Skeletal muscle tissue (tissue), 3 donors: ENCODE measurements at regions not wholly inside any gene's neighbourhood (a gene's known extent, or its start where the extent isn't known, plus 50 kb on each side); places are given as distances from the start of the nearest gene placed in this dataset.

ENCODE experiments used
- H3K27ac ChIP-seq: one replicate; pipeline ENCODE4 v1.7.0; 2013; ENCODE audit warnings: mild to moderate bottlenecking, low read depth, low read length, inconsistent platforms
- H3K27me3 ChIP-seq, 3 donors: one replicate each; pipeline ENCODE4 v1.7.0; 2013; ENCODE audit warnings: low read length in 3 of 3; ENCODE audit not compliant: control insufficient read depth in 3 of 3, insufficient read depth in 3 of 3
- H3K36me3 ChIP-seq, 3 donors: one replicate each; pipeline ENCODE4 v1.7.0; 2013; ENCODE audit warnings: low read length in 3 of 3; ENCODE audit not compliant: control insufficient read depth in 3 of 3, insufficient read depth in 3 of 3
- H3K4me1 ChIP-seq, 3 donors: one replicate each; pipeline ENCODE4 v1.7.0; 2013; ENCODE audit warnings: low read length in 3 of 3, mild to moderate bottlenecking in 3 of 3; ENCODE audit not compliant: control insufficient read depth in 3 of 3, insufficient read depth in 3 of 3
- H3K4me3 ChIP-seq, 3 donors: one replicate each; pipeline ENCODE4 v1.7.0; 2013; ENCODE audit warnings: low read length in 3 of 3
- H3K9ac ChIP-seq, 3 donors: one replicate each; pipeline ENCODE4 v1.7.0; 2013; ENCODE audit warnings: low read length in 3 of 3, mild to moderate bottlenecking in 3 of 3, moderate library complexity in 2 of 3, low read depth in 1 of 3
- H3K9me3 ChIP-seq, 3 donors: one replicate each; pipeline ENCODE4 v1.7.0; 2013; ENCODE audit warnings: low read length in 3 of 3; ENCODE audit not compliant: control insufficient read depth in 3 of 3
- donor health status: Osteomylitis.

GRCh38 chr10:4196771-4197390, 411.9 kb upstream of the KLF6 start:
- Histone ChIP-seq H3K4me1 (peaks cover 14 to 17% (median 16%) of the 10 kb centered on the region in 3 donors), H3K27ac (peak overlapping the region; percentile 65), H3K4me3 (peak overlapping the region in 2 of 3 donors; percentile 9 to 26), H3K9me3 (no peaks in the 10 kb centered on the region), H3K36me3 (no peaks in the 10 kb centered on the region), H3K9ac (peak overlapping the region in 2 of 3 donors; percentile 15 to 26), H3K27me3 (no peaks in the 10 kb centered on the region)

DNA sequence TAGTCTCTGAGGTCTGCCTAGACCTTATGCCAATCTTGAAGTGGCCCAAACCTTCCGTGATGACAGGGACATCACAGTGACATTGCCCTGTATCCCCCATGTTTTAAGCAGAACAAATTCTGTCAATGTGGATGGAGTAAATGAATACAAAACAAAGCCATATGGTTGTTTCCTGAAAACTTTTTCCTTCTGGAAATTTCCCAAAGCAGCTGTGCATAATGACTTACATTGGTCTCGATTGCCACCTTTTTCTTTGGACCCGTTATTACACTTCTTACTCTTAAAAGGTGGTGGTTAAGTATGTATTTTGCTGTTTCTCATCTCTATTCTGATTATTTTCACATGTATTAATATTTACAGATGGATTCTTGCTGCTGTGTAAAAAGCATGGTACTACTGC, 411.2 kb upstream of the KLF6 start:
- no peak overlapping the region for H3K27ac ChIP-seq
- H3K4me1 ChIP-seq, result peaks cover 14 to 17% (median 14%) of the 10 kb centered on the region in 3 donors
- H3K36me3 ChIP-seq, result no peaks in the 10 kb centered on the region
- H3K9ac ChIP-seq, result no peak overlapping the region
- H3K9me3 ChIP-seq, result no peaks in the 10 kb centered on the region
- H3K27me3 ChIP-seq, result no peaks in the 10 kb centered on the region
- H3K4me3 ChIP-seq, result no peak overlapping the region

DNA sequence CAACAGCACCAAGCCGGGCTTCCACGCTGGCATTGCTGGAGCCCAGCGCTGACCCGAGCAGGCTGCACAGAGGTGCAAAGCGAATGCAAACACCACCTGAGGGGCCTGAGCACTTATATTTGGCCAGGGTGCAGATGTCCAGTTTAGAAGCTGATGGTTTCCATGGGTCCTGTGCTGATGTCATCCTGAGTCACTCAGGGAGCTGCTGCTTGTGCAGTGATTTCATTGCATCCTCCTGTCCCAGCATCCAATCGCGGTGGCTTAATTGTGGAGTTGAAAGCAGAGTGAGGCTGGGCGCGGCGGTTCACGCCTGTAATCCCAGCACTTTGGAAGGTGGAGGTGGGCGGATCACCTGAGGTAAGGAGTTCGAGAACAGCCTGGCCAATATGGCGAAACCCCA, 410.2 kb upstream of the KLF6 start:
- H3K36me3 ChIP-seq, result no peaks in the 10 kb centered on the region
- no peak overlapping the region for H3K9ac ChIP-seq
- H3K27ac ChIP-seq, result no peak overlapping the region
- H3K4me1 ChIP-seq, result peaks cover 14 to 17% (median 14%) of the 10 kb centered on the region in 3 donors
- H3K4me3 ChIP-seq, result no peak overlapping the region
- H3K27me3 ChIP-seq, result no peaks in the 10 kb centered on the region
- no peaks in the 10 kb centered on the region for H3K9me3 ChIP-seq

DNA sequence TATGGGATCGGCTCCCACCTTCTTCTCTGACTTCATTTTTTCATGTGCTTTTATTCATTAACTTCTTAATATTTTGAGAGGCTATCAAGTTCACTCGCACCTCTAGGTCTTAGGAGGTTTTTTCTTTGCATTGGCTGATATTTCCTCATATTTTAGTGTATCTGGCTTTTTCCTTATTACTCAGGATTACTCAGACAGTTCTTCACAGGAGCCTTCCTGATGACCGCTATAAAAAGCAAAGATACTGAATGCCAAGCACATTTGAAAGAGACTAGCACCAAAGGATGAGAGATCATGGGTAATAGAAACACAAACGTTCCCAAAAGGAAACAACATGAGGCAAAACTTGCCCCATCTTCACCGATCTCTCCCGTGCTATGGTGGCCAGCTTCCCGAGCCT, 409.2 kb upstream of the KLF6 start:
- no peaks in the 10 kb centered on the region for H3K36me3 ChIP-seq

GRCh38 chr10:4191894-4192293, 406.9 kb upstream of the KLF6 start:
- Histone ChIP-seq H3K4me3 (no peak overlapping the region), H3K9ac (no peak overlapping the region), H3K4me1 (peaks cover 6 to 8% (median 6%) of the 10 kb centered on the region in 3 donors), H3K27ac (no peak overlapping the region), H3K9me3 (no peaks in the 10 kb centered on the region), H3K36me3 (no peaks in the 10 kb centered on the region), H3K27me3 (no peaks in the 10 kb centered on the region)

More for the DNA sequence above, 409.2 kb upstream of the KLF6 start:
- H3K9me3 ChIP-seq, result no peaks in the 10 kb centered on the region
- no peak overlapping the region for H3K9ac ChIP-seq
- H3K4me3 ChIP-seq, result no peak overlapping the region
- H3K27me3 ChIP-seq, result no peaks in the 10 kb centered on the region
- peaks cover 14 to 17% (median 14%) of the 10 kb centered on the region in 3 donors for H3K4me1 ChIP-seq
- H3K27ac ChIP-seq, result no peak overlapping the region

DNA sequence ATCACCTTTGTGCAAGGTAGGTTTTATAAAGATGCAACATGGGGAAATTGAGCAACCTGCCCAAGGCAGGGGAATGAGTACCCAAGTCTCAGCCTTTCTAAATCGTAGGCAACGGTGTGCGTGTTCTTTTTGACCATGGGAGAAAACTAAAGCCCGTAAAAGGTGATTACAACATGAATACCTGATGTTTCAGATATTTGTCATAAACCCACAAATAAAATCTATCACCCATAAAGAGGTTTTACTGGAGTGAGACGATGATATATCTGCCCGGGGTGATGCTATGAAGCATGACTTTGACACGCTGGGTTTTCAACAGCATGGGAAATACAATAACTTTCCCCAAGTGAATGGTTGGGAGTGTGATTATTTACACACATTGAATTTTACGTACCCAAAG, 406.3 kb upstream of the KLF6 start:
- no peak overlapping the region for H3K4me3 ChIP-seq
- no peak overlapping the region for H3K27ac ChIP-seq
- H3K9ac ChIP-seq, result no peak overlapping the region
- H3K36me3 ChIP-seq, result no peaks in the 10 kb centered on the region
- H3K4me1 ChIP-seq, result peaks cover 2 to 5% (median 4%) of the 10 kb centered on the region in 3 donors
- no peaks in the 10 kb centered on the region for H3K27me3 ChIP-seq
- no peaks in the 10 kb centered on the region for H3K9me3 ChIP-seq

- no peak overlapping the region for H3K4me3 ChIP-seq
- no peaks in the 10 kb centered on the region for H3K4me1 ChIP-seq
- H3K9ac ChIP-seq, result no peak overlapping the region
- no peaks in the 10 kb centered on the region for H3K27me3 ChIP-seq
- no peak overlapping the region for H3K27ac ChIP-seq
- no peaks in the 10 kb centered on the region for H3K36me3 ChIP-seq
- no peaks in the 10 kb centered on the region for H3K9me3 ChIP-seq
Measured at GRCh38 chr10:4190876-4191275, 405.9 kb upstream of the KLF6 start.

DNA sequence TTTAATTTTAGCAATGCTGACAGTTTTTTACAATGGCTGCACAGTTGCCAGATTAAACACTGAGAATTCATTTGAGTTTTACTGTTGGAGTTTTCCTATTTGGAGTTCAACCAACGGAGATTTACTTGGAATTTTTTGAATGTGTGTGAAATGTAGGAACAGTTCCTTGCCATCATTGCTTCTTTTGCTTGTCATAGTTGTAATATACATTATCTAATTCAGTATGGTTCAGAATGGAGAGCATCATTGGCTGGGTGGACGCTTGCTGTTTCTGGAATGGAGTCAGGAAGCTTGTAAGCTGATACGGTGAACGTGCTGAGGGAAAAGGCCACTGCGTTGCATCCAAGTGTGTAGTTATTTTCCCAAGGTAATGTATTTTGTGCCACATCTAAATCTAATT, 404.3 kb upstream of the KLF6 start:
- Histone ChIP-seq H3K9me3 (no peaks in the 10 kb centered on the region), H3K4me3 (no peak overlapping the region), H3K27ac (no peak overlapping the region), H3K36me3 (no peaks in the 10 kb centered on the region), H3K9ac (no peak overlapping the region), H3K4me1 (no peaks in the 10 kb centered on the region), H3K27me3 (no peaks in the 10 kb centered on the region)

GRCh38 chr10:4188406-4188805, 403.4 kb upstream of the KLF6 start:
- no peaks in the 10 kb centered on the region for H3K9me3 ChIP-seq
- no peak overlapping the region for H3K9ac ChIP-seq

DNA sequence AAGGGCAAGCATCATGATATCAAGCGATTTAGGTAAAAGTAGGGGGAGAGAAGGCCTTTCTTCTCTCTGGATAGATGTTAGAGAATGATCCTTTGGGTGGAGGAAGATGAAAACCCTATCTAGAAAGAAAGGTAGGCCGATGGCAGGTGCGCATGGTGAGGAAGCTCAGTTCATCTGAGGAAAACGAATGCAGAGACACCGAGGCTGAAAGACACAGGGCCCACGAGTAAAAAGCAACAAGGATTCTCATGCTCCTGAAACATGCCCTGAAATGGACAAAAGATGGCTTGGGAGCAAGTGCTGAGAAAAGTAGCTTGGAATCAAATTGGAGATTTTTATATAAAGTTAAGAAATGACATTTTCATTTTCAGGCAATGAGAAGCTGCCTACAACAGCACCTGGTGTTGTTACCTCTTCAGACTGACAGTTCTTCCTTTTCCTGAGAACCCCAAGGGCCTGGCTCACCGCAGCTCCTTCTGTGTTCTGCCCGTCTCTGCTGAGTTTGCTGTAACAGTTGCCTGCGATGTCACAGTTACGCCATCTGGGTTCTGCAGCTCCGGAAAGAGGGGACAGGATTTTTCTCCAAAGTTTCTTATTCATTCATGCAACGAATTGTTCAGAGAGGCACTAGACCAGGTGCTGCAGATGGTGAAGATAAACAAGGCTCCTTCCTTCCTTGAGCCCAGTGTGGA, 402.0 kb upstream of the KLF6 start:
- Histone ChIP-seq H3K4me3 (no peak overlapping the region), H3K27ac (no peak overlapping the region), H3K36me3 (no peaks in the 10 kb centered on the region), H3K4me1 (peaks cover 0 to 3% (median 0%) of the 10 kb centered on the region in 3 donors), H3K9me3 (no peaks in the 10 kb centered on the region), H3K27me3 (no peaks in the 10 kb centered on the region), H3K9ac (no peak overlapping the region)

More at GRCh38 chr10:4188406-4188805, 403.4 kb upstream of the KLF6 start:
- Histone ChIP-seq H3K4me1 (peaks cover 0 to 2% (median 0%) of the 10 kb centered on the region in 3 donors), H3K27ac (no peak overlapping the region), H3K4me3 (no peak overlapping the region), H3K27me3 (no peaks in the 10 kb centered on the region), H3K36me3 (no peaks in the 10 kb centered on the region)
